ENCODE measurements at regions not wholly inside any gene's neighbourhood (a gene's known extent, or its start where the extent isn't known, plus 50 kb on each side); places are given as distances from the start of the nearest gene placed in this dataset.

DNA sequence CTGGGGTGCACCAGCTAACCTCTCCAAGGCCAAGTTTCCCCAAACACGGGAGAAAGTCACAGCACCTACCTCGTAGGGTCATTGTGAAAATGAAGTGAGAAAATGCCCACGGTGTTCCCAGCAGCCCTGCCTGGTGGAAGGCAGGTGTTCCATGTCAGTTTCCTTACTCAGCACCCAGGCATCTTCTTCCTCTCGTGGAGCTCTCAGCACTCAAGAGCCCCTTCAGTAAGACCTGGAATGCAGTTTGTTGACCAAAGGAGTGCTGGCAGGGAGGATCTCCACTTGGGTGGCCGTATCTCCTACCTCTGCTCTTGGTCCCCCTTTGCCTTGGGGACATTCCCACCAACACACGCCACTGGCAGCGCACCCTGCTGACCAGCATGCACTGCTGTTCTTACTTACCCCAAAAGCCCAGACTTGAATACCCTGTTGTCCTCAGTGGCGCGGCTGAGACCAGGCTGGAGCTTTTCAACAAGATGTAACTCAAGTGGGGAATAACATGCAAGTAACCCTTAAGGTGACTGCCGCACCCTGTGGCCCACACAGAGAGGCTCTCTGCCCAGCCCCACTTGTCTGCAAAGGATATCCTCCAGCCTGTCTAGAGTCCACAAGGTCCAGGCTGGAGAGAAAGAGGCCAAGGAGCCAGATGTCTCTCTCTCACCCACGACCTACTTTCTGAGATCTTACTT is 201.2 kb upstream of the TMEM45B start:
- DNase-seq: no peak
- TF ChIP-seq, protein P1, sequence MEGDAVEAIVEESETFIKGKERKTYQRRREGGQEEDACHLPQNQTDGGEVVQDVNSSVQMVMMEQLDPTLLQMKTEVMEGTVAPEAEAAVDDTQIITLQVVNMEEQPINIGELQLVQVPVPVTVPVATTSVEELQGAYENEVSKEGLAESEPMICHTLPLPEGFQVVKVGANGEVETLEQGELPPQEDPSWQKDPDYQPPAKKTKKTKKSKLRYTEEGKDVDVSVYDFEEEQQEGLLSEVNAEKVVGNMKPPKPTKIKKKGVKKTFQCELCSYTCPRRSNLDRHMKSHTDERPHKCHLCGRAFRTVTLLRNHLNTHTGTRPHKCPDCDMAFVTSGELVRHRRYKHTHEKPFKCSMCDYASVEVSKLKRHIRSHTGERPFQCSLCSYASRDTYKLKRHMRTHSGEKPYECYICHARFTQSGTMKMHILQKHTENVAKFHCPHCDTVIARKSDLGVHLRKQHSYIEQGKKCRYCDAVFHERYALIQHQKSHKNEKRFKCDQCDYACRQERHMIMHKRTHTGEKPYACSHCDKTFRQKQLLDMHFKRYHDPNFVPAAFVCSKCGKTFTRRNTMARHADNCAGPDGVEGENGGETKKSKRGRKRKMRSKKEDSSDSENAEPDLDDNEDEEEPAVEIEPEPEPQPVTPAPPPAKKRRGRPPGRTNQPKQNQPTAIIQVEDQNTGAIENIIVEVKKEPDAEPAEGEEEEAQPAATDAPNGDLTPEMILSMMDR (IDR thresholded peaks at IDR 0.05; ENCODE audit: partially characterized antibody, unreplicated experiment): no peak
- Mint-ChIP-seq H3K9me3 (ENCODE audit: unreplicated experiment) (no peaks in the 10 kb centered on the region), H3K36me3 (ENCODE audit: unreplicated experiment) (no peaks in the 10 kb centered on the region), H3K4me3 (ENCODE audit: unreplicated experiment) (no peak overlapping the region), H3K27ac (ENCODE audit: unreplicated experiment) (no peak overlapping the region), H3K4me1 (ENCODE audit: low read depth, unreplicated experiment) (peaks cover 5% of the 10 kb centered on the region), H3K27me3 (ENCODE audit: unreplicated experiment) (peaks cover 2% of the 10 kb centered on the region)

DNA sequence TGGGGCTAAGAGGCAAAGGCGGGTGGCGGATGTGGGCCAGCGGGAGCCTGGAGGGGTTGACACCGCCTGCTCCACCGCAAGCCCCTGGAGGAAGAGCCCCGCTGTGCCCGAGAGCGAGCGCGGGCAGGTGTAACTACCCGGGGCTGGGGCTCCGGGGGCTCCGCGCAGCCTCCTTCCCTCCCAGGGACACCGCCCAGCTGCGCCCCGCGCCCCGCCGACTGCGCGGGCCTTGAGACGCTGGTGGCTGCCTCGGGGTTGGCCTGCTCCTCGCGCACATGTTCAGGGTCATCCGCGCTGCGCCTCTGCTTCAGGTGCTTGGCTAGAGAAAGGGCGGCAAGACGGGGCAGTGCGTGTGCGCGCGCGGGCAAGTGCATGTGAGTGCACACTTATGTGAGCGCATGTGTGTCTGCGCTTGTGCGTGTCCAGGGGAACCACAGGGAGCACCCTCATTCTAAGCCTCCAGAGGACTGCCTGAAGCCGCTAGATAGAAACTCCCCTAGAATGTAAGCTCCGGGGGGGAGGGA is 197.5 kb upstream of the TMEM45B start:
- no peak overlapping the region for H3K4me3 Mint-ChIP-seq (ENCODE audit: unreplicated experiment)
- H3K27me3 Mint-ChIP-seq (ENCODE audit: unreplicated experiment): peaks cover 2% of the 10 kb centered on the region
- TF ChIP-seq, protein P1 (IDR thresholded peaks at IDR 0.05; ENCODE audit: partially characterized antibody, unreplicated experiment): no peak
- DNase-seq: no peak
- H3K27ac Mint-ChIP-seq (ENCODE audit: unreplicated experiment): no peak overlapping the region
- peaks cover 12% of the 10 kb centered on the region for H3K4me1 Mint-ChIP-seq (ENCODE audit: low read depth, unreplicated experiment)
- peaks cover 2% of the 10 kb centered on the region for H3K9me3 Mint-ChIP-seq (ENCODE audit: unreplicated experiment)
- H3K36me3 Mint-ChIP-seq (ENCODE audit: unreplicated experiment): no peaks in the 10 kb centered on the region

DNA sequence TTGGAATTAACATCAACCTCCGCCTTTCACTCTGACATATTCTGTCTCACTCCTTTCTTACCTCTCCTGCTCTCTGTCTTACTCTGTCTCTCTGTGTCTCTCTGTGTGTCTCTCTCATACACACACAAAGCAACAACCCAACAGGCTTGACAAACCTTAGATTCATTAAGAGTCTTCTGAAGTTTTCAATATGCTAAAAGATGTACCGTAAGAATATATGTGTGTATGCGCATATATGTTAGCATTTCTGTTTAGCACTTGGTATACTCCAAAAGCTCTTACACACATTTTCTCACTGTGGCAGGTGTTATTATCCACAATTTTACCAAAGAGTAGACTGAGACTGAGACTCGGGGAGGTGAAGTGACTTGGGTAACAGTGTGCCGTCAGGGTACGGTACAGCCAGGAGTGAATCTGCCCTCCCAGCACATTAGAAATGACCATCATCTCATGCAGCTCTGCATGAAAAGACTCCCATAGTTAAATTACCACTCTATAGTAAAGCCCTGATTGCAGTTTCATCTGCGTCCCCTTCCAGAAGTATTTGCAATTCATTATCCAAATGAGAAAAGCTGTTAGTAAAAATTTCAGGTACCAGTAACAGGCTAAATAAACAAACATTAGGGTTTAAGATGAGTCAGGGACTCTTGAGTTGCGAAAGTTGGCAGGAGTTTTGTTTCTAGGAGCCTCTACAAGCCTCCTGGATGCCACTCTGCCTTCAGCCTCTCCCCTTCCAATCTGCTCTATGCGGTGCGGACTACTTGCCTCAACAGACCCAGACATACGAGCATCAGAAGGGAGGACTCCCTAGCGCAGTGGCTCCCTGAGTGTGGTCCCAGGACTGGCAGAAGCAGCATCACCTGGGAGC is 195.2 kb upstream of the TMEM45B start:
- H3K4me1 Mint-ChIP-seq (ENCODE audit: low read depth, unreplicated experiment): peaks cover 12% of the 10 kb centered on the region
- peaks cover 2% of the 10 kb centered on the region for H3K27me3 Mint-ChIP-seq (ENCODE audit: unreplicated experiment)
- no peak for DNase-seq
- no peaks in the 10 kb centered on the region for H3K36me3 Mint-ChIP-seq (ENCODE audit: unreplicated experiment)
- no peak overlapping the region for H3K4me3 Mint-ChIP-seq (ENCODE audit: unreplicated experiment)
- no peak overlapping the region for H3K27ac Mint-ChIP-seq (ENCODE audit: unreplicated experiment)
- TF ChIP-seq, protein P1 (IDR thresholded peaks at IDR 0.05; ENCODE audit: partially characterized antibody, unreplicated experiment): no peak
- peaks cover 2% of the 10 kb centered on the region for H3K9me3 Mint-ChIP-seq (ENCODE audit: unreplicated experiment)

DNA sequence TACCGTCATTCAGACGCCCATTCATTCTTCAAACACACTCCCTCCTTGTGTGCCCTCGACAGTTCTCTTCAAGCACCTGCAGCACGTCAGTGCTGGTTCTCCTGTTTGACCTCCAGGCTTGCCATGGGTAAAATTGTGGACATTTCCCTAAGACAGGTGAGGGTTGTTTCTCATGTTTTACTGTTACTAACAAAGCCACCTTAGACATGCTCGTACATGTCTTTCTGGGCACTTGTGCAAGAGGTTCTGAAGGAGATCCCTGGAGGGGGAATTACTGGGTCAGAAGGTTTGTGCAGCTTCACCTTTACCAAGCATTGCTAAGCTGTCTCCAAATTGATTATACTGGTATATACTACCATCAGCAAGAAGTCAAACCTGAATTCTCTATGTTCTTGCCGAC is 189.7 kb upstream of the TMEM45B start:
- H3K4me3 Mint-ChIP-seq (ENCODE audit: unreplicated experiment): no peak overlapping the region
- H3K27me3 Mint-ChIP-seq (ENCODE audit: unreplicated experiment): no peaks in the 10 kb centered on the region
- no peak for DNase-seq
- H3K36me3 Mint-ChIP-seq (ENCODE audit: unreplicated experiment): peaks cover 10% of the 10 kb centered on the region
- H3K27ac Mint-ChIP-seq (ENCODE audit: unreplicated experiment): no peak overlapping the region
- H3K4me1 Mint-ChIP-seq (ENCODE audit: low read depth, unreplicated experiment): no peaks in the 10 kb centered on the region
- H3K9me3 Mint-ChIP-seq (ENCODE audit: unreplicated experiment): peaks cover 6% of the 10 kb centered on the region
- TF ChIP-seq, protein P1 (IDR thresholded peaks at IDR 0.05; ENCODE audit: partially characterized antibody, unreplicated experiment): no peak
